DOHH2 (cell line): ENCODE measurements at regions not wholly inside any gene's neighbourhood (a gene's known extent, or its start where the extent isn't known, plus 50 kb on each side); places are given as distances from the start of the nearest gene placed in this dataset.

Source experiments
- H3F3A ChIP-seq: fragments of 200-600 bp; sonication (generic), shearing (Covaris generic); 2 replicates; pipeline ENCODE4 v1.6.0; 2016; ENCODE audit warnings: antibody characterized with exemption, mild to moderate bottlenecking; ENCODE audit not compliant: control insufficient read depth, insufficient read depth
- H3K27ac ChIP-seq: fragments of 200-600 bp; sonication (generic); 2 replicates; pipeline ENCODE4 v1.5.1; 2014; ENCODE audit warnings: low read depth, mild to moderate bottlenecking, low read length, moderate library complexity
- H3K27me3 ChIP-seq: fragments of 200-600 bp; sonication (generic); 2 replicates; pipeline ENCODE4 v1.6.1; 2014; ENCODE audit warnings: mild to moderate bottlenecking, low read length, mixed read lengths; ENCODE audit not compliant: control insufficient read depth
- H3K36me3 ChIP-seq: fragments of 200-600 bp; sonication (generic); 2 replicates; pipeline ENCODE4 v1.6.1; 2014; ENCODE audit warnings: mild to moderate bottlenecking, low read length, moderate library complexity, mixed read lengths; ENCODE audit not compliant: control insufficient read depth
- H3K4me1 ChIP-seq: fragments of 200-600 bp; sonication (generic); 2 replicates; pipeline ENCODE4 v1.6.1; 2014; ENCODE audit warnings: mild to moderate bottlenecking, low read length, mixed read lengths; ENCODE audit not compliant: control insufficient read depth
- H3K4me2 ChIP-seq: fragments of 200-600 bp; sonication (generic); 2 replicates; pipeline ENCODE4 v1.6.0; 2014; ENCODE audit warnings: mild to moderate bottlenecking, low read length, moderate library complexity
- H3K4me3 ChIP-seq: fragments of 200-600 bp; sonication (generic); 2 replicates; pipeline ENCODE4 v1.5.1; 2014; ENCODE audit warnings: mild to moderate bottlenecking, low read length, mixed read lengths
- H3K79me2 ChIP-seq: fragments of 200-600 bp; sonication (generic); 2 replicates; pipeline ENCODE4 v1.6.1; 2014; ENCODE audit warnings: mild to moderate bottlenecking, low read length, mixed read lengths; ENCODE audit not compliant: control insufficient read depth
- H3K9me2 ChIP-seq: fragments of 200-600 bp; sonication (generic); replicated peaks from 2 replicates; pipeline ENCODE4 v1.6.1; 2014; ENCODE audit warnings: mild to moderate bottlenecking, low read length, mixed read lengths; ENCODE audit not compliant: control insufficient read depth
- H3K9me3 ChIP-seq: fragments of 200-600 bp; sonication (generic); 2 replicates; pipeline ENCODE4 v1.6.1; 2014; ENCODE audit warnings: antibody characterized with exemption, low read length, mixed read lengths; ENCODE audit not compliant: control insufficient read depth, insufficient read depth
- H4K20me1 ChIP-seq: fragments of 200-600 bp; sonication (generic); 2 replicates; pipeline ENCODE4 v1.6.0; 2014; ENCODE audit warnings: low read depth, mild to moderate bottlenecking, antibody characterized with exemption, low read length, moderate library complexity; ENCODE audit not compliant: control insufficient read depth, insufficient read depth
- CTCF ChIP-seq: fragments of 200-600 bp; sonication (generic); IDR thresholded peaks from one replicate; pipeline ENCODE4 v1.5.1; 2014; ENCODE audit warnings: antibody characterized with exemption, mild to moderate bottlenecking, low read depth, low read length; ENCODE audit not compliant: poor library complexity, severe bottlenecking
- EZH2phosphoT487 ChIP-seq: fragments of 200-600 bp; sonication (generic); IDR thresholded peaks from 2 replicates; pipeline ENCODE4 v1.6.1; 2017; ENCODE audit warnings: borderline replicate concordance, mild to moderate bottlenecking, antibody characterized with exemption, low read length, moderate library complexity, mixed read lengths

- H3K4me3 ChIP-seq, result no peak overlapping the region
- no peak overlapping the region for H3K27ac ChIP-seq
- no peaks in the 10 kb centered on the region for H3K36me3 ChIP-seq
- H3K4me1 ChIP-seq, result no peaks in the 10 kb centered on the region
- H3K79me2 ChIP-seq, result no peaks in the 10 kb centered on the region
- H3F3A ChIP-seq, result no peaks in the 10 kb centered on the region
- H3K9me2 ChIP-seq, result no peaks in the 10 kb centered on the region
- H3K4me2 ChIP-seq, result no peak overlapping the region
- H4K20me1 ChIP-seq, result no peaks in the 10 kb centered on the region
- no peaks in the 10 kb centered on the region for H3K9me3 ChIP-seq
- no peak for TF ChIP-seq EZH2phosphoT487
- no peak for TF ChIP-seq CTCF
- H3K27me3 ChIP-seq, result no peaks in the 10 kb centered on the region
Observed at GRCh38 chr6:139557547-139557946, 183.1 kb upstream of the CITED2 start.

- H3K4me3 ChIP-seq, result no peak overlapping the region
- H3K79me2 ChIP-seq, result no peaks in the 10 kb centered on the region
- TF ChIP-seq CTCF (no peak), EZH2phosphoT487 (no peak)
- no peaks in the 10 kb centered on the region for H4K20me1 ChIP-seq
- H3K36me3 ChIP-seq, result no peaks in the 10 kb centered on the region
- H3K9me2 ChIP-seq, result no peaks in the 10 kb centered on the region
- no peak overlapping the region for H3K4me2 ChIP-seq
- no peaks in the 10 kb centered on the region for H3F3A ChIP-seq
- H3K27ac ChIP-seq, result no peak overlapping the region
- H3K27me3 ChIP-seq, result no peaks in the 10 kb centered on the region
- no peaks in the 10 kb centered on the region for H3K4me1 ChIP-seq
- no peaks in the 10 kb centered on the region for H3K9me3 ChIP-seq
Observed at GRCh38 chr6:139556532-139556931, 182.1 kb upstream of the CITED2 start.

GRCh38 chr6:139553916-139554315, 179.5 kb upstream of the CITED2 start:
- H3K27ac ChIP-seq, result no peak overlapping the region
- H3K27me3 ChIP-seq, result no peaks in the 10 kb centered on the region
- H3K9me3 ChIP-seq, result no peaks in the 10 kb centered on the region
- H3K79me2 ChIP-seq, result no peaks in the 10 kb centered on the region
- no peaks in the 10 kb centered on the region for H4K20me1 ChIP-seq
- no peaks in the 10 kb centered on the region for H3K4me1 ChIP-seq
- TF ChIP-seq CTCF (no peak), EZH2phosphoT487 (no peak)
- H3K4me2 ChIP-seq, result no peak overlapping the region
- H3K4me3 ChIP-seq, result no peak overlapping the region
- no peaks in the 10 kb centered on the region for H3K36me3 ChIP-seq
- H3F3A ChIP-seq, result no peaks in the 10 kb centered on the region
- H3K9me2 ChIP-seq, result no peaks in the 10 kb centered on the region

GRCh38 chr6:139551376-139551775, 176.9 kb upstream of the CITED2 start:
- H3K79me2 ChIP-seq, result no peaks in the 10 kb centered on the region
- no peaks in the 10 kb centered on the region for H3K9me2 ChIP-seq
- H3K4me1 ChIP-seq, result no peaks in the 10 kb centered on the region

More at GRCh38 chr6:139551376-139551775, 176.9 kb upstream of the CITED2 start:
- Histone ChIP-seq H3K27me3 (no peaks in the 10 kb centered on the region), H4K20me1 (no peaks in the 10 kb centered on the region), H3K9me3 (no peaks in the 10 kb centered on the region), H3K4me2 (no peak overlapping the region), H3K27ac (no peak overlapping the region), H3K4me3 (no peak overlapping the region), H3K36me3 (no peaks in the 10 kb centered on the region), H3F3A (no peaks in the 10 kb centered on the region)
- TF ChIP-seq EZH2phosphoT487 (no peak), CTCF (no peak)
